ENCODE measurements at regions not wholly inside any gene's neighbourhood (a gene's known extent, or its start where the extent isn't known, plus 50 kb on each side); places are given as distances from the start of the nearest gene placed in this dataset.

- no peaks in the 10 kb centered on the region for H3K36me3 ChIP-seq (ENCODE audit: control insufficient read depth, insufficient read depth, low read length)
- H3K9ac ChIP-seq (ENCODE audit: low read depth, low read length): no peak overlapping the region
These were observed 430.6 kb upstream of the TNP1 start for GRCh38 chr2:217290467-217290866.

GRCh38 chr2:217289907-217290280, 430.0 kb upstream of the TNP1 start:
- Histone ChIP-seq H3K36me3 (ENCODE audit: control insufficient read depth, insufficient read depth, low read length) (no peaks in the 10 kb centered on the region), H3K9ac (ENCODE audit: low read depth, low read length) (no peak overlapping the region), H3K9me3 (ENCODE audit: control insufficient read depth, insufficient read depth, low read length) (peaks cover 16% of the 10 kb centered on the region), H3K4me1 (ENCODE audit: control insufficient read depth, insufficient read depth, low read length) (peaks cover 15% of the 10 kb centered on the region), H3K27me3 (ENCODE audit: control insufficient read depth, insufficient read depth, low read length) (no peaks in the 10 kb centered on the region), H3K27ac (ENCODE audit: low read depth, low read length) (peak overlapping the region; percentile 78), H3K4me3 (ENCODE audit: low read depth, low read length) (no peak overlapping the region)

More at GRCh38 chr2:217290467-217290866, 430.6 kb upstream of the TNP1 start:
- Histone ChIP-seq H3K9me3 (ENCODE audit: control insufficient read depth, insufficient read depth, low read length) (peaks cover 16% of the 10 kb centered on the region), H3K27ac (ENCODE audit: low read depth, low read length) (peak overlapping the region; percentile 78), H3K4me1 (ENCODE audit: control insufficient read depth, insufficient read depth, low read length) (peaks cover 15% of the 10 kb centered on the region), H3K4me3 (ENCODE audit: low read depth, low read length) (no peak overlapping the region), H3K27me3 (ENCODE audit: control insufficient read depth, insufficient read depth, low read length) (no peaks in the 10 kb centered on the region)

- no peak overlapping the region for H3K9ac ChIP-seq (ENCODE audit: low read depth, low read length)
- H3K4me3 ChIP-seq (ENCODE audit: low read depth, low read length): no peak overlapping the region
- peak overlapping the region; percentile 78 for H3K27ac ChIP-seq (ENCODE audit: low read depth, low read length)
- H3K4me1 ChIP-seq (ENCODE audit: control insufficient read depth, insufficient read depth, low read length): peaks cover 15% of the 10 kb centered on the region
- H3K36me3 ChIP-seq (ENCODE audit: control insufficient read depth, insufficient read depth, low read length): no peaks in the 10 kb centered on the region
- H3K9me3 ChIP-seq (ENCODE audit: control insufficient read depth, insufficient read depth, low read length): peaks cover 16% of the 10 kb centered on the region
- no peaks in the 10 kb centered on the region for H3K27me3 ChIP-seq (ENCODE audit: control insufficient read depth, insufficient read depth, low read length)
These were observed 429.5 kb upstream of the TNP1 start for GRCh38 chr2:217289177-217289906.

GRCh38 chr2:217288472-217289063, 428.7 kb upstream of the TNP1 start:
- H3K9ac ChIP-seq (ENCODE audit: low read depth, low read length): no peak overlapping the region
- H3K27me3 ChIP-seq (ENCODE audit: control insufficient read depth, insufficient read depth, low read length): no peaks in the 10 kb centered on the region
- no peaks in the 10 kb centered on the region for H3K36me3 ChIP-seq (ENCODE audit: control insufficient read depth, insufficient read depth, low read length)
- H3K4me3 ChIP-seq (ENCODE audit: low read depth, low read length): no peak overlapping the region
- H3K27ac ChIP-seq (ENCODE audit: low read depth, low read length): peak overlapping the region; percentile 78
- H3K9me3 ChIP-seq (ENCODE audit: control insufficient read depth, insufficient read depth, low read length): peaks cover 16% of the 10 kb centered on the region
- H3K4me1 ChIP-seq (ENCODE audit: control insufficient read depth, insufficient read depth, low read length): peaks cover 15% of the 10 kb centered on the region

GRCh38 chr2:217286833-217287232, 427.0 kb upstream of the TNP1 start:
- Histone ChIP-seq H3K27me3 (ENCODE audit: control insufficient read depth, insufficient read depth, low read length) (no peaks in the 10 kb centered on the region; the same call in 1 of the 2 replicates), H3K9ac (ENCODE audit: low read depth, low read length) (no peak overlapping the region), H3K4me1 (ENCODE audit: control insufficient read depth, insufficient read depth, low read length) (peaks cover 15% of the 10 kb centered on the region), H3K9me3 (ENCODE audit: control insufficient read depth, insufficient read depth, low read length) (peaks cover 16% of the 10 kb centered on the region), H3K27ac (ENCODE audit: low read depth, low read length) (no peak overlapping the region), H3K4me3 (ENCODE audit: low read depth, low read length) (no peak overlapping the region), H3K36me3 (ENCODE audit: control insufficient read depth, insufficient read depth, low read length) (no peaks in the 10 kb centered on the region)

- Histone ChIP-seq H3K9ac (ENCODE audit: low read depth, low read length) (no peak overlapping the region), H3K9me3 (ENCODE audit: control insufficient read depth, insufficient read depth, low read length) (peaks cover 16% of the 10 kb centered on the region), H3K36me3 (ENCODE audit: control insufficient read depth, insufficient read depth, low read length) (no peaks in the 10 kb centered on the region), H3K4me1 (ENCODE audit: control insufficient read depth, insufficient read depth, low read length) (peaks cover 15% of the 10 kb centered on the region), H3K27me3 (ENCODE audit: control insufficient read depth, insufficient read depth, low read length) (peaks cover 2% of the 10 kb centered on the region; the same call in 1 of the 2 replicates), H3K27ac (ENCODE audit: low read depth, low read length) (no peak overlapping the region), H3K4me3 (ENCODE audit: low read depth, low read length) (no peak overlapping the region)
These were observed 426.1 kb upstream of the TNP1 start for GRCh38 chr2:217285926-217286325.

GRCh38 chr2:217283460-217283859, 423.6 kb upstream of the TNP1 start:
- H3K36me3 ChIP-seq (ENCODE audit: control insufficient read depth, insufficient read depth, low read length): no peaks in the 10 kb centered on the region
- no peaks in the 10 kb centered on the region for H3K4me1 ChIP-seq (ENCODE audit: control insufficient read depth, insufficient read depth, low read length)
- no peak overlapping the region for H3K4me3 ChIP-seq (ENCODE audit: low read depth, low read length)
- H3K9ac ChIP-seq (ENCODE audit: low read depth, low read length): no peak overlapping the region
- no peak overlapping the region for H3K27ac ChIP-seq (ENCODE audit: low read depth, low read length)
- peaks cover 13% of the 10 kb centered on the region for H3K9me3 ChIP-seq (ENCODE audit: control insufficient read depth, insufficient read depth, low read length)
- peaks cover 22% of the 10 kb centered on the region; the same call in 1 of the 2 replicates for H3K27me3 ChIP-seq (ENCODE audit: control insufficient read depth, insufficient read depth, low read length)

GRCh38 chr2:217282531-217282930, 422.7 kb upstream of the TNP1 start:
- peaks cover 4% of the 10 kb centered on the region for H3K9me3 ChIP-seq (ENCODE audit: control insufficient read depth, insufficient read depth, low read length)
- H3K27me3 ChIP-seq (ENCODE audit: control insufficient read depth, insufficient read depth, low read length): peaks cover 32% of the 10 kb centered on the region
- no peak overlapping the region for H3K4me3 ChIP-seq (ENCODE audit: low read depth, low read length)
- H3K36me3 ChIP-seq (ENCODE audit: control insufficient read depth, insufficient read depth, low read length): no peaks in the 10 kb centered on the region
- no peaks in the 10 kb centered on the region for H3K4me1 ChIP-seq (ENCODE audit: control insufficient read depth, insufficient read depth, low read length)
- no peak overlapping the region for H3K27ac ChIP-seq (ENCODE audit: low read depth, low read length)
- no peak overlapping the region for H3K9ac ChIP-seq (ENCODE audit: low read depth, low read length)

GRCh38 chr2:217279556-217279955, 419.7 kb upstream of the TNP1 start:
- peaks cover 61% of the 10 kb centered on the region for H3K27me3 ChIP-seq (ENCODE audit: control insufficient read depth, insufficient read depth, low read length)
- H3K9ac ChIP-seq (ENCODE audit: low read depth, low read length): no peak overlapping the region
- H3K4me1 ChIP-seq (ENCODE audit: control insufficient read depth, insufficient read depth, low read length): no peaks in the 10 kb centered on the region
- no peaks in the 10 kb centered on the region for H3K36me3 ChIP-seq (ENCODE audit: control insufficient read depth, insufficient read depth, low read length)
- H3K4me3 ChIP-seq (ENCODE audit: low read depth, low read length): no peak overlapping the region
- no peaks in the 10 kb centered on the region for H3K9me3 ChIP-seq (ENCODE audit: control insufficient read depth, insufficient read depth, low read length)
- H3K27ac ChIP-seq (ENCODE audit: low read depth, low read length): no peak overlapping the region

GRCh38 chr2:217279140-217279539, 419.3 kb upstream of the TNP1 start:
- Histone ChIP-seq H3K4me3 (ENCODE audit: low read depth, low read length) (no peak overlapping the region), H3K9me3 (ENCODE audit: control insufficient read depth, insufficient read depth, low read length) (no peaks in the 10 kb centered on the region), H3K9ac (ENCODE audit: low read depth, low read length) (no peak overlapping the region), H3K27me3 (ENCODE audit: control insufficient read depth, insufficient read depth, low read length) (peaks cover 66% of the 10 kb centered on the region), H3K4me1 (ENCODE audit: control insufficient read depth, insufficient read depth, low read length) (no peaks in the 10 kb centered on the region), H3K36me3 (ENCODE audit: control insufficient read depth, insufficient read depth, low read length) (no peaks in the 10 kb centered on the region), H3K27ac (ENCODE audit: low read depth, low read length) (no peak overlapping the region)

GRCh38 chr2:217277646-217278398, 418.0 kb upstream of the TNP1 start:
- Histone ChIP-seq H3K4me1 (ENCODE audit: control insufficient read depth, insufficient read depth, low read length) (no peaks in the 10 kb centered on the region), H3K9ac (ENCODE audit: low read depth, low read length) (no peak overlapping the region), H3K27me3 (ENCODE audit: control insufficient read depth, insufficient read depth, low read length) (peaks cover 79% of the 10 kb centered on the region), H3K27ac (ENCODE audit: low read depth, low read length) (no peak overlapping the region), H3K9me3 (ENCODE audit: control insufficient read depth, insufficient read depth, low read length) (no peaks in the 10 kb centered on the region), H3K4me3 (ENCODE audit: low read depth, low read length) (no peak overlapping the region), H3K36me3 (ENCODE audit: control insufficient read depth, insufficient read depth, low read length) (no peaks in the 10 kb centered on the region)
